ENCODE measurements at regions not wholly inside any gene's neighbourhood (a gene's known extent, or its start where the extent isn't known, plus 50 kb on each side); places are given as distances from the start of the nearest gene placed in this dataset.

DNA sequence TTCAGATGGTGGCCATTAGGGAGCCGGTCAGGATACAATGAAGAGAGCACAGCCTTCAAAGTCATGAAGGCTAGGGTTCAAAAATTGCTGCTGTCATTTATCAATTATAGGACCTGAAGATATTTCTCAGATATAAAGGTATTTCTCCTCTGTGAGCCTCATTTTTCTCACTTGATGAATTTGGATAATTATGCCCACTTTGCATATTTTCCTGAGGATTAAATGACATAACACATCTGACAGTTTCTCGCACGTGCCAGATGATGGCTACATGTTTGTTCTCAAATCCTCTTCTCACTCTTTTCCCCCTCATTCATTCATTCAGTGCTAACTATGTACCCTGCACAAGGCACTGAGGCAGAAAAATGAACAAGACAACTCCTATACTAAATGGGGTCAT is 391.6 kb downstream of the INHBA start:
- TF ChIP-seq BRCA1 (IDR thresholded peaks at IDR 0.05; ENCODE audit: low read depth, low read length) (no peak), SIRT6 (IDR thresholded peaks at IDR 0.05; ENCODE audit: low read length) (no peak), SP1 (IDR thresholded peaks at IDR 0.05; ENCODE audit: low read depth, low read length) (no peak), RBBP5 (IDR thresholded peaks at IDR 0.05; ENCODE audit: borderline replicate concordance, low read depth, low read length) (no peak), SUZ12 (IDR thresholded peaks at IDR 0.05; ENCODE audit: low read length) (no peak), CHD1 (IDR thresholded peaks at IDR 0.05; ENCODE audit: low read depth, low read length) (no peak)
- no peak overlapping the region for H3K4me2 ChIP-seq (ENCODE audit: insufficient read depth in 1 of 2, low read depth in 2 of 2, low read length in 2 of 2)
- H2BK5ac ChIP-seq (ENCODE audit: low read depth, low read length), result no peak overlapping the region
- H3K18ac ChIP-seq (ENCODE audit: extremely low read depth, low read length), result no peak overlapping the region
- H3K23me2 ChIP-seq (ENCODE audit: low read depth, low read length), result no peaks in the 10 kb centered on the region
- no peak overlapping the region for H3K23ac ChIP-seq (ENCODE audit: insufficient read length)
- no peaks in the 10 kb centered on the region for H4K20me1 ChIP-seq (replicated peaks in 1 of 2; ENCODE audit: control insufficient read depth in 1 of 2, insufficient read depth in 2 of 2, low read length in 2 of 2)
- no peaks in the 10 kb centered on the region for H3K9me3 ChIP-seq (ENCODE audit: insufficient read depth in 2 of 2, low read depth in 1 of 2, low read length in 1 of 2)
- no peak overlapping the region for H3K27ac ChIP-seq (ENCODE audit: low read depth, low read length)
- no peaks in the 10 kb centered on the region for H3K79me2 ChIP-seq (ENCODE audit: control insufficient read depth in 1 of 2, insufficient read depth in 2 of 2, low read length in 2 of 2)
- no peak overlapping the region for H2AK5ac ChIP-seq (ENCODE audit: low read depth, low read length)
- POLR2A ChIA-PET (ENCODE audit: partially characterized antibody), result no interaction called here
- no peak overlapping the region for H2AFZ ChIP-seq (ENCODE audit: low read length)
- FAIRE-seq (no peak), DNase-seq (ENCODE audit: low read depth in 1 of 2, low spot score in 2 of 2) (no peak)
- H3K14ac ChIP-seq (ENCODE audit: insufficient read length), result no peak overlapping the region
- no peak overlapping the region for H2BK20ac ChIP-seq (ENCODE audit: low read length)
- H3K79me1 ChIP-seq (ENCODE audit: low read depth, low read length), result no peaks in the 10 kb centered on the region
- H4K5ac ChIP-seq (ENCODE audit: insufficient read length, low read depth, low read length), result no peak overlapping the region
- H2BK15ac ChIP-seq (ENCODE audit: low read length), result no peak overlapping the region
- H2BK12ac ChIP-seq (ENCODE audit: low read depth, low read length), result no peak overlapping the region
- H3K4me1 ChIP-seq (replicated peaks in 1 of 4; ENCODE audit: control insufficient read depth in 3 of 4, insufficient read depth in 4 of 4, low read length in 3 of 4), result peaks cover 0 to 5% (median 4%) of the 10 kb centered on the region in 4 experiments; a peak in 3 of 7 replicates
- H3K9ac ChIP-seq (replicated peaks in 1 of 4; ENCODE audit: extremely low read depth in 1 of 4, low read depth in 3 of 4, low read length in 3 of 4), result no peak overlapping the region
- H3K4me3 ChIP-seq (ENCODE audit: extremely low read depth in 1 of 4, insufficient read depth in 2 of 4, low read depth in 3 of 4, low read length in 4 of 4), result no peak overlapping the region
- H3K36me3 ChIP-seq (ENCODE audit: control insufficient read depth in 2 of 4, insufficient read depth in 4 of 4, low read length in 3 of 4), result no peaks in the 10 kb centered on the region
- CTCF ChIA-PET (ENCODE audit: partially characterized antibody), result no interaction called here
- WGBS, 2 experiments (ENCODE audit: extremely low coverage in 1 of 2, insufficient coverage in 1 of 2, insufficient read length in 1 of 2, insufficient replicate concordance in 2 of 2, low coverage in 1 of 2, low lambda C conversion rate in 2 of 2, missing lambda C conversion rate in 1 of 2), result 71% methylated on average over 3 of the region's 3 CpGs; no CpG with 5 or more reads in 1 of the 2 experiments
- no peak overlapping the region for H3K4ac ChIP-seq (replicated peaks; ENCODE audit: insufficient read length, low read depth, low read length)
- no peak overlapping the region for H2BK120ac ChIP-seq (replicated peaks; ENCODE audit: low read depth, low read length)
- no peak overlapping the region for H3K56ac ChIP-seq (replicated peaks; ENCODE audit: insufficient read length, low read depth, low read length)
- H3K27me3 ChIP-seq (replicated peaks in 1 of 4; ENCODE audit: control insufficient read depth in 3 of 4, extremely low read depth in 1 of 4, insufficient read depth in 3 of 4, low read length in 3 of 4), result no peaks in the 10 kb centered on the region
- H4K91ac ChIP-seq (replicated peaks; ENCODE audit: insufficient read length, low read length), result no peak overlapping the region
- H4K8ac ChIP-seq (ENCODE audit: extremely low read depth, insufficient read depth, low read length), result no peak overlapping the region
